Caki2 (cell line): ENCODE measurements at regions not wholly inside any gene's neighbourhood (a gene's known extent, or its start where the extent isn't known, plus 50 kb on each side); places are given as distances from the start of the nearest gene placed in this dataset.

Experiments used
- DNase-seq: peaks from one replicate; pipeline ENCODE4 v3.0.0-alpha.2; 2015; ENCODE audit warnings: low read depth
- in situ Hi-C: cut with HindIII; loops from 2 replicates; pipeline ENCODE4 v1.10.0; 2016; ENCODE audit warnings: low sequenced_read_pairs, low pct_unique_long_range_greater_than_20kb, mixed read lengths

DNA sequence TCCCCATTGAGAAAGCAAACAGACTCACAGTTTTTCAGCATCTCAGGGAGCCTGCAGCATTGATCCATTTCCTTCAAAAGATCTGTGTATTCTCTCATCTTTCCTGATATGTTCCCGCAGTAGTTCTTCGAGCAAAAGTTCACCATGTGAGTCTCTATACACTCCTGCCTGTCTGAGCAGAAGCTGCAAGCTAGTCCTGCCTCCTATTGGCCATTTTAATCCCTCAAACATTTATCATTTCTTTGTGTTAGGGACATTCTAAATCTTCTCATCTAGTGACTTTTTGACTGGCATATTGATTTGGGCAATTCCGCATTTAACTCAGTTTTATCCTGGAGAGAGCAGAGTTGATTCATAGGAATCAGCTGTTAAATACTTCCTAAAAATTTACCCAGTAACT lies 660.4 kb upstream of the KLF12 start:
- in situ Hi-C loops, result no loop called here
- DNase-seq, result no peak

DNA sequence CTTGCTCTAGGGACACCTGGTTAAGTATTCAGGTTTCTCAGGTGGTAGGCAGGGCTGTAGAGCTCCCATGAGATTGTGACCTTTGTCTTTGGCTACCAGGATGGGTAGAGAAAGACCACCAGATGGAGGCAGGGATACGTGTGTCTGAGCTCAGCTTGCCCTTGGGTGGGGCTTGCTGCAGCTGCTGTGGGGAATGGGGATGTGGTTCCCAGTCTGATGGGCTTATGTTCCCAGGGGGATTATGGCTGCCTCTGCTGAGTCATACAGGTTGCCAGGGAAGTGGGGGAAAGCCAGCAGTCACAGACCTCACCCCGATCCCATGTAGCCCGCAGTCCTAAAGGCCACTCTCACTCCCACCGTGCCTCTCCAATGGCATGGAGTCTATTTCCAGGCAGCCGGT lies 659.9 kb upstream of the KLF12 start:
- in situ Hi-C loops, result no loop called here
- DNase-seq, result no peak

DNA sequence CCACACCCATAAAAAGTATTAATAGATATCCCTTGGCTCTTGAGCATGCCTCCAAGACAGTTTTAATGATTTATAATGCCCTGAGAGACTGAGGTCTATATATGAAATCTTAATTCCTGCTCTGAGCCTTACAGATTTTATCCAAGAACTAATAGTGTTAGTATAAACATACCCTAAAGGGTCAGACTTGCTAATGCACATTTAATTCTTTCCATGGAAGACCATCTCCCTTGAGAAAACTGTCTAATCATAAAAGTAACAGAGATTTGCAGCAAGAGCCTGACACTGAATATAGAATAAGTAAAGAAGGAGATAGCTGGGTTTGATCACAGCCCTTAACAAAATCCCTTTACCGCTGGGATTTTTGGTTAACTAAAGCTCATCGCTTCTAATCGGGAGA lies 650.8 kb upstream of the KLF12 start:
- no peak for DNase-seq
- in situ Hi-C loops, result no loop called here

DNA sequence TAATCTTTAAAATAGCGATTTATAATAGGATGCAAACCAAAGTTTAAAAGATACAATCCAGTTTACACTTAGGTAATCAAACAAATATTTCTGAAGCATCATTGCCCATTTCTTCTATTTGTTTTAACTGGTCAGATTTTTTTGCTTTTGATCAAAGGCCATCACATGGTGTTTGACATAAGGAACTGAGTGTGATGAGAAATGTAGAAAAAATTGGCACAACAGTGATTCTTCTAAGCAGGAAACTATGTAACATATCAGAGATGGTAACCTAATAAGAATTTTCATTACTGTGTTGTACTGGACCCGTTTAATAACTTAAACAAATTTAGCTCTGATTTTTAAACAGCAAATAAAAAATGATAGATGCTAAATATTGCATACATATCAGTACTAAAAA lies 644.7 kb upstream of the KLF12 start:
- no peak for DNase-seq
- in situ Hi-C loops, result no loop called here

DNA sequence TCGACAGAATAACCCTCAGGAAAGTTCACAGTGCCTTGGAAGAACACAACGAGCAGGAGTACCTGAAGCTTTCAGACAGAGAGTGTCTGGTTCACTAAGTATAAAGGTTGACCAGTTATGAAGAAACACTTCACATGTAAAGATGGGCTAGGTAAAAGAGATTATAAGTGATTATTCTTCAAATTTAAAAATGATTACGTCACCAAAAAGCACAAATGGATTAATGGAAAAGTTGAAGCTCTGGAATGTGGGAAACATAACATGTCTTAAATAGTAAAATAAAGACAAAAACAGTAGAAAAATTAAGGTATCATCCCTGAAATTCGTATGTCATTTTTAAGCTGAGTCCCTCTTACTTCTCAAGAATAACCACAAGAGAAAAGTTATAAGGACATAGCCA lies 643.9 kb upstream of the KLF12 start:
- in situ Hi-C loops, result no loop called here
- no peak for DNase-seq

DNA sequence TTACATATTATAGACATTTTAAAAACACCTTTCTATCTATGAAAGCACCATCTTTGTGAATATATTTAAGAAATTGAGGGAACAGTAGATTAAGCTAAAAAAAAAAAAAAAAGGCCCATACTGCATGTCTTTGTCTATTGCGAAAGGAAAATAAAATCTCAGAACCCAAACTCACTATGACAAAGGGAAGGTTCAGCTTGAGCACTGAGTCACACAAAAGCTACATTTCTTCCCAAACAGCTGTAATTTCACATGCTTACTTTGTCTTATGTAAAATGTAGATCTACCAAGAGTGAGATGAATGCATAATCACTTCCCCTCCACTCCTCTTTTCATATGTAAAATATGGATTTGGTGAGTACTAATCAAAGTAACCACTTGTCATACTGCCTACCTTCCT lies 640.1 kb upstream of the KLF12 start:
- no peak for DNase-seq
- in situ Hi-C loops, result no loop called here

DNA sequence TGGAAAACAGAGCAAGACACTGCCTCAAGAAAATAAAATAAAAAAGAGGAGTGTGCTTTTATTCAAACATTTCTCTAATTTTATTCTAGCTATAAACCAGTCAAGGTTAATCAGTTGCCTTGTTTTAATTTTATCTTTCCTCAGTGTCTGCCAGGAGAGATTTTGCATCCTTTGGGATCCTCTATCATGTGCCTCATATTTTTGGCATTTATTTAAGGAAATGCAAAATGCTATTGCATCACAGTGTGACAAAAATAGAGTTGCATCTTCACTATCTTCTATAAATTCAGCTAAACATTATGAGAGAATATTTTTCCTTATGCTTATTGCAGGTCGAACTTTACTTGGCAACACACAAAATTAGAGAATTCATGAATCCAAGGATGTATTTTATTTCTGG lies 639.0 kb upstream of the KLF12 start:
- in situ Hi-C loops, result no loop called here
- no peak for DNase-seq

DNA sequence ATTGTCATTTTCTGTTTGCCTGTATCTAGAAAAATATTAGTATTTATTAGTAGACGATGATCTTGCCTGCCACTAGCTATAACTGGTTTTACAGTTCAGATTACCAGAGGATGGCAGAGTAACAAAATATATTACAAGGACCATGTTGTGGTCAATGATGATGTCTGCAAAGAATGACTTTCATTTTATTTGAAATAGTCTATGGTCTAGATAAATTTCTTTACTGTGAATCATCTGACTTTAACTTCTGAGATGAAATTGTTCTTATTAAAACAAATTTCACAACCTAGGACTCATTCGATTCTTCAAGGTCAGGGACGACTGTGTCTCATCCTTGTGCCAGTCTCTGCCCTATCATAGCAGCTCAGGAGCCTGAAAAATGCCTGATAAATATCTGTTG lies 637.8 kb upstream of the KLF12 start:
- no peak for DNase-seq
- in situ Hi-C loops, result no loop called here

DNA sequence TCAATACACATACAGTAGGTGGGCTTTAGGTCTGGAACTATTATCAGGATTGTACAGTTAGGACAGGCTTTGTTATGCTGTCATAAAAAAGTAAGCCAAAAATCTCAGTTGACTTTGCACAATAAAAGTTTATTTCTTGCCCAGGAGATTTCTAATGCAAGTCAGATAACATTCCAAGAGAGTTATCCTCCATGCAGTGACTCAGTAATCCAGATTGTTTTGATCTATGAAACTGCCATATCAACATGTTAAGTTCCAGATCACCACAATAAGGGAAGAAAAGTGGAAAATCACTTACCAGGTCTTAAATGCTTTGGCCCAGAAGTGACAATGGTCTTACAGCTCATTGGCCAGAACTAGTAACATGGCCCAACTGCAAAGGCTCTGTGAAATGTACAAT lies 636.2 kb upstream of the KLF12 start:
- peak; percentile 1 for DNase-seq
- in situ Hi-C loops, result no loop called here

DNA sequence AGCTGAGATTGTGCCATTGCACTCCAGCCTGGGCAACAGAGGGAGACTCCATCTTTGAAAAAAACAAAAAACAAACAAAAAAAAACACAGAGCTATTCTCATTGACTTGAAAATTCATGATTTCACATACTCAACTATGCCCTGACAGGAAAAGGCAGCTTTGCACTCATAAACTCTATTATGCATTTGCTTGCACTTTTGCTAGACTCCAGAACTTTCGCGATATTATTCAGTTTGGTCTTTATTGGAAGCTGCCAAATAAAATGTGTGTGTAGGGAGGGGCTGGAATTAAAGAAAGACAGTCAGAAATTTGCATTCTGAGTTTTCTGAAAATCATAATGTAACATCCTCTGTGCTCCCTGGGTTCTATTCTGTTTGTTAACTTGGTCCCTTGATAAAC lies 635.1 kb upstream of the KLF12 start:
- in situ Hi-C loops, result no loop called here
- DNase-seq, result no peak

DNA sequence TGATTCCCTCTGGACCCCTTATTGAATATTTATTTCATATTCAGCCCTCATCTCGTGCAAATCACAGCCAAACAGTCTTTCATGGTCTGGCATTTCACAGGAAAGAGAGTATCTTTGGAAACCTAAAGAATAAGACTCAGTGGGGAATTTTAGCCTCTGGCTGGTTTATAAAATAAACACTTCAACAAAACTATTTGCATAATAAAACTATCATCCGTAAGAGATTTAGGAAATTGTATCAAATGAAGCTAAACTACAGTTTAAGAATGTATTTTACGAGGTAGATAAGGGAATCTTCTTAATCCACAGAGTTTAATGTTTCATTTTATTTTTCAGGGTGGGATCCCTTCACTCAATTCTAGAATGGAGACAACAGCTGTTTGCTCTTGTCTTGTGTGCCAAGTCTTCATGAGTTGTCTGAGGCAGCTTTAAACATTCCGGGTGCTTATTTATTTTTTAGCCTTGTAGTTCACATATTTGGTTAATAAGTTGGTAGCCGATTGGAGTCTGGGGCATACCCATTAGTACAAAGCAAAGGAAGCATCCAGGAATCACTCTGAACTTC lies 634.4 kb upstream of the KLF12 start:
- in situ Hi-C loops, result no loop called here
- DNase-seq, result no peak

DNA sequence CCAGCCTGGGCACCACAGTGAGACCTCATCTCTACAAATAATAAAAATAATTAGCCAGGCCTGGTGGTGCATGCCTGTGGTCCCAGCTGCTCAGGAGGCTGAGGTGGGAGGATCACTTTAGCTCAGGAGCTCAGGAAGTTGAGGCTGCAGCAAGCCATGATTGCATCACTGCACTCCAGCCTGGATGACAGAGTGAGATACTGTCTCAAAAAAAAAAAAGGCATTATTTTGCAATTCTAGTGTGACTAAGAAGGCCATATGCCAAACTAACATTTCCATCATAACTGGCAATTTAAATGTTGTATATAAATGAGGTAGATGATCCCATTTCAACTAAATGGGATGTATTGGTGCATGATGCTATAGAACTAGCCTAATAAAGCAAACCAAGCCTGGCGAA lies 632.8 kb upstream of the KLF12 start:
- in situ Hi-C loops, result no loop called here
- DNase-seq, result no peak

DNA sequence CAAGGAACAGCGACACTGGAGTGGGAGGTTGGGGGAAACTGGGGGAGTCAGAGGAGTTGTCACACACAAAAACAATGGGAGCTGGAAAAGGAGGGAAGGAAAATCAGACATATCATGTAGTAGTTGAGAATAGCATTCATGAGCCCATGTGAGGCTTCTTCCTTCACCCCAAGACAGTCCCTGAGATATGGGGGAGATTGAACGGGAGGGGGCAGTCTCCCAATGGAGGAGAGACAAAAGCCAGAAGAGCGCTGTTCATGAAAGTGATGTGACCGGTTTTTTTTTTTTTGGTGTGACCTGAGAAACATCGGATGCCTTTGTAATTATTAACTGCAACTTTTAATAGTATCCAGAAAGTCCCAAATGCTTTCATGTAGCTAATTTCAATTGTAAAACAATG lies 631.8 kb upstream of the KLF12 start:
- DNase-seq, result no peak
- in situ Hi-C loops, result no loop called here

DNA sequence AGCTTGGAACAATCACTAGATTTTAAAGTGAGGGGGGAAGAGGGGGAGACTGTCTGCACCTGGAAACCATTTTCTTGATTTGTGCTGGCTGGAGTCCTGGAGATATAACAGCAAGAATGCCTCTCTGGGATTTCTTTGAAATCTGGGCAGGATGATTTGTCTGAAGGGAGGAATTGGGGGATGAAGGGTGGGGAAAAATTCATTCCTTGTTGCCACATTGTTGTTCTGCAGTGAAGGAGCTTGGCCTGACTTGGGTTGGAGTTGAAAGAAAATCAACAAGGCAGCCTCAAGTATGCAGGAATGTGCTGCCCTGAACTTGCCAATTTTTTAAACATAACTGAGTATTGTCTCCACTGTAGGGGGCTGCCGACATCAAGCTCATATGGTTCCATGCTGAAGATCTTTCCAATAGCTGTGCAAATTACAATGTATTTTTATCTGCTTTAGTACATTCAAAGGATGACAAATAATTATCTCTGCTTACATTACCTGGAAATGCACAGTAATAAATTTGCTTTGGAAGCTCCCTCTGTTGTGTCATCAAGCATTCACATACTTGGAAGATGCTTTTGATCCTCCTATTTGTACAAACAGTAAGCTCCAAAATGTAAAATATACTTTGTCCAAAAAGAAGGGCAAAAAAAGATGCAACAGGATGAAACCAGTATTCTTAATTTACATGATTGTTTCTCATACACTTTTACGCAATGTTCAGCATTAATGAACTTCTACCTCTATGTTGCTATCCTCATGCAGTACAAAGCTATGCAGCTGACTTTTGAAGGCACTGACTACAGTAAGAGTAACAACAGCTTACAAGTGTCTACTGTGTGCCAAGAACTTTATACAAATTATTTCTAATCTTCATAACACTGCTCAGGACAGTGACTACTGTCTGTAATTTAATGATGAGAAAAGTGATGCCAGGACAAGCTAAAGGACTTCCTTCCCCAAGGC lies 627.9 kb upstream of the KLF12 start:
- in situ Hi-C loops, result no loop called here
- no peak for DNase-seq

DNA sequence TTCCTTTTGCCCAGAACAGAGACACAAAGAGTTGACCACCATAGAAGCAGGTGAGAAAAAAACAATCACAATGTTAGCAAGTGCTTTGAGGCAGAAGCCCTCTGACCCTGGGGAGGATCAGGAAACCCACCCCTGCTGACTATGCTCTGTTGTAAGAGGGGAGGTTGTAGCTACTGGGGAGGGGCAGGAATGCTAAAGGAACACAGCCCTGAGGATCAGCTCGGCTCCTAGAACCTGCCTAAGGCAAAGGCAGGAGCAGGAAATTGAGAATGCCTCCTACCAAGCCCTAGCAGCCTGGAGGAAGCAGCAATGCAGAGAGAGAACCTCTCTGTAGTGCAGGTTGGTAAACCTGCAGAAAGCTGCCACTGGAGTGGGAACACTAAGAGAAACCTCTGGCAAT lies 624.0 kb upstream of the KLF12 start:
- DNase-seq, result no peak
- in situ Hi-C loops, result no loop called here

DNA sequence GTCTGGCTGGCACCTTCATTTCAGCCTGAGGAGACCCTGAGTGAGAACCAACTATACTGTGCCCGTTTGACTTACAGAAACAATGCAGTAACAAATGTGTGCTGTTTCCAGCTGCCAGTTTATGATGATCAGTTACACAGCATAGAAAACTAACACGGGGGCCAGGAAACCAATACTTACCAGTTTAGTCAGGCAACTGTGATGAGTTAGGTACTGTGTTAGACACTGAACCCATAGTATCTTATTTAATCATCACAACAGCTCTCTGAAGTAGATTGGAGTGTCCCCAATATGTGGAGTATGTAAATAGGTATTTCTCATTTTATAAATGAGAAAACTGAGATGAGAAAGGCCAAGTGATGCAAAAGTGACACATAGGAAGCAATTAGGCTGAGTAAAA lies 620.9 kb upstream of the KLF12 start:
- DNase-seq, result no peak
- in situ Hi-C loops, result no loop called here

DNA sequence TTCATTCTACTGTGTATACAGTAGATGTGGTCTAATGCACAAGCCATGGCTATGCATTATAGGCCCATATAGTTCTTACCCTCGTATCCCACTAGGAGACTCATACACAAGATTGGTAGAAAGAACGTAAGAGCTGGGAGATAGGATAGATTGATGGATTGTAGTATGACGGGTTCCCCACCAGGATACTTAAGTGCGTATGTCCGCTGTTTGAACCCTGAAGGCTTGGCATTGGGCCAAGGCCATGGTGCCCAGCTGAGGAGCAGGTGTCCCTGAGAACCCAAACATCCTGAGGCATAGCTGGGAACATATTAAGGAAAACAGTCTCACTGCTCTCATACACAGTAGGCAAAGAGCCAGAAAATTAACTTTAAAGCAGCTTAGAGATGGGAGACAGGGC lies 617.5 kb upstream of the KLF12 start:
- no peak for DNase-seq
- in situ Hi-C loops, result no loop called here

DNA sequence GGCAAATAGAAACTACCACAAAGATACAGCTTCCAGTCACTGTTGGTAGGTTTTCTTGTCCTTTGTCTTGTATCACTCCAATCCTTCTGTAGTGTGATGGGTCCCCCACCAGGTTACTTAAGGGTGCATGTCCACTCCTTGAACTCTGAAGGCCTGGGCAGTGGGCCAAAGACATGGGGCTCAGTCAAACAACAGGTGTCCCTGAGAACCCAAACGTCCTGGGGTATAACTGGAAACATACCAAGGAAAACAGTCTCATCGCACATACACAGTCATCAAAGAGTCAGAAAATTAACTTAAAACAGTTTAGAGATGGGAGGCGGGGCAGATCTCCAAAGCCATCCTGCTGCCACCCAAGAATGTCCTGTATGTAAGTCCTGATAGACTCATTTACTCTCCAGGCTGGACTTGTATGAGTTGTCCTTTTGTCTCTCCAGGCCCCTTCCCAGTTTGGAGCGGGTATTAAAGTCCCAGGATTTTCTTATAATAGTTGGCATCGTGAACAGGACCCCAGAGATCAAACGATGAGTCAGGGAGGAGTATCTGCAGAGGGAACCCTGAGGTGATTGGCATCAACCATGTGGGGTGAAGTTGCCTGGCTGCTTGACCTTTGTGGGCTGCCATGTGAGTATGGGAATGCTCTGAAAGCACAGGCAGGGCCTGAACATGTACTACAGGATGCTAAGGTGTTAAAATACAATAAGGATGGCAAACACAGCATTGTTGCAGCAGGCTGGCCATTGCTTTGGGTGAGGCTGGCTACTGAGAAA lies 613.2 kb upstream of the KLF12 start:
- no peak for DNase-seq
- in situ Hi-C loops, result no loop called here

DNA sequence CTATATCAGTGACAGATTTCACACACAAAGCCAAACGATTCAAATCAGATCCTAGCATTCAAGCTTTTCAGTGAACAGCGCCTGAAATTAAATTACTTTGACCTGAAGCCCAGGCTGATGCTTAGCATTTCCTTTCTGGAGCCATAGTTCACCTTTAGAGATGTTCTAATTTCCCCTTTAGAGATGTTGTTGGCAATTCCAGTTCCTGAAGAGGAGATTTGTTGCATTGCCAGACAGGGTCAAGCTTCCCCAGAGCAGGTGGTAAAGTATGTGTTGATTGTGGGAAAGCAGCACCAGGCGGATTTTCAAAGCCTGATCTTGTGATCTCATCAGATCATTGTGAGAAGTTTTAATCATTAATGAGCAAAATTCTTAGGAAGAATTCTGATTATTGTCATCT lies 609.8 kb upstream of the KLF12 start:
- DNase-seq, result no peak
- in situ Hi-C loops, result no loop called here
